Fibroblast of lung (primary cell): ENCODE measurements at regions not wholly inside any gene's neighbourhood (a gene's known extent, or its start where the extent isn't known, plus 50 kb on each side); places are given as distances from the start of the nearest gene placed in this dataset.

Source experiments
- EZH2 ChIP-seq: IDR thresholded peaks from 2 replicates; pipeline ENCODE4 v1.5.1; 2012; ENCODE audit warnings: low read length, control low read depth, mild to moderate bottlenecking; ENCODE audit errors: missing control alignments
- TF ChIP-seq, protein P1 (sequence below), 2 donors: IDR thresholded peaks in 1 of 2; conservative IDR thresholded peaks in 1 of 2; 1 replicate in 1 of 2; 2 replicates in 1 of 2; pipeline ENCODE4 v1.5.1; 2011 to 2012; ENCODE audit warnings: low read length in 2 of 2, control low read depth in 1 of 2, inconsistent platforms in 1 of 2, low read depth in 1 of 2, mild to moderate bottlenecking in 1 of 2

DNA sequence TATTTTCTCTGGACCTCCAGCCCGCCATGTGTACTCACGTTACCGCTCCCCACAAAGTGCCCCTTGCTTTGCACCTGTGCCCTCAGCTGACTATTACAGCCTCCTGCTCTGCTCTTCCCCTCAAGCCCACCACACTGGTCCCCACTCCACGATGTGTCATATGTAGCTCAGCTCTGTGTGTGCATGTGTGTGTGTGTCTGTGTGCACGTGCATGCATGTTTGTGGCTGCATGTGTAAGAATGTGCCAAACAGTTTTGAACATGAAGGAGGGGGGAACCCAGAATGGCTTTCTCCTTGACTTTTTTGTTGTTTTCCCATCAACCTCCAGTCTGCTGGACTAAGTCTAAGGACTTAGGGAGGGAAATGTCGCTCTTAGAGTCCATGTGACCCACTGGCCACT is 54.8 kb upstream of the BTRC start:
- TF ChIP-seq, protein P1, sequence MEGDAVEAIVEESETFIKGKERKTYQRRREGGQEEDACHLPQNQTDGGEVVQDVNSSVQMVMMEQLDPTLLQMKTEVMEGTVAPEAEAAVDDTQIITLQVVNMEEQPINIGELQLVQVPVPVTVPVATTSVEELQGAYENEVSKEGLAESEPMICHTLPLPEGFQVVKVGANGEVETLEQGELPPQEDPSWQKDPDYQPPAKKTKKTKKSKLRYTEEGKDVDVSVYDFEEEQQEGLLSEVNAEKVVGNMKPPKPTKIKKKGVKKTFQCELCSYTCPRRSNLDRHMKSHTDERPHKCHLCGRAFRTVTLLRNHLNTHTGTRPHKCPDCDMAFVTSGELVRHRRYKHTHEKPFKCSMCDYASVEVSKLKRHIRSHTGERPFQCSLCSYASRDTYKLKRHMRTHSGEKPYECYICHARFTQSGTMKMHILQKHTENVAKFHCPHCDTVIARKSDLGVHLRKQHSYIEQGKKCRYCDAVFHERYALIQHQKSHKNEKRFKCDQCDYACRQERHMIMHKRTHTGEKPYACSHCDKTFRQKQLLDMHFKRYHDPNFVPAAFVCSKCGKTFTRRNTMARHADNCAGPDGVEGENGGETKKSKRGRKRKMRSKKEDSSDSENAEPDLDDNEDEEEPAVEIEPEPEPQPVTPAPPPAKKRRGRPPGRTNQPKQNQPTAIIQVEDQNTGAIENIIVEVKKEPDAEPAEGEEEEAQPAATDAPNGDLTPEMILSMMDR (conservative IDR thresholded peaks at IDR 0.05 in 1 of 2, IDR thresholded peaks at IDR 0.05 in 1 of 2; ENCODE audit: low read depth in 1 of 2, low read length in 2 of 2): no peak
- TF ChIP-seq EZH2: no peak
